T-helper 17 cell (primary cell): ENCODE measurements at regions not wholly inside any gene's neighbourhood (a gene's known extent, or its start where the extent isn't known, plus 50 kb on each side); places are given as distances from the start of the nearest gene placed in this dataset.

ENCODE experiments used
- ATAC-seq: fragments of 150-1000 bp; cut with Tn5 transposase; 2 replicates; pipeline ENCODE4 v1.10.0; 2021; ENCODE audit warnings: mild to moderate bottlenecking, moderate library complexity
- DNase-seq, 3 donors: peaks; one replicate each; pipeline versions ENCODE4 v3.0.0 to v3.0.0-alpha.2; 2020 to 2021
- H3K9me3 ChIP-seq: one replicate; pipeline ENCODE4 v1.7.0; 2013; ENCODE audit warnings: low read length, mild to moderate bottlenecking; ENCODE audit not compliant: control insufficient read depth, poor library complexity, severe bottlenecking
- H3K27ac Mint-ChIP-seq: one replicate; pipeline ENCODE4 v1.8.0; 2022; ENCODE audit warnings: mild to moderate bottlenecking, moderate library complexity, mixed read lengths
- H3K27me3 Mint-ChIP-seq: one replicate; pipeline ENCODE4 v1.8.0; 2022; ENCODE audit warnings: mixed read lengths
- H3K36me3 Mint-ChIP-seq: one replicate; pipeline ENCODE4 v1.8.0; 2022; ENCODE audit warnings: low read depth, mixed read lengths
- H3K4me1 Mint-ChIP-seq: one replicate; pipeline ENCODE4 v1.8.0; 2022; ENCODE audit warnings: mild to moderate bottlenecking, mixed read lengths
- H3K4me3 Mint-ChIP-seq: one replicate; pipeline ENCODE4 v1.8.0; 2022; ENCODE audit warnings: mild to moderate bottlenecking, moderate library complexity, mixed read lengths

DNA sequence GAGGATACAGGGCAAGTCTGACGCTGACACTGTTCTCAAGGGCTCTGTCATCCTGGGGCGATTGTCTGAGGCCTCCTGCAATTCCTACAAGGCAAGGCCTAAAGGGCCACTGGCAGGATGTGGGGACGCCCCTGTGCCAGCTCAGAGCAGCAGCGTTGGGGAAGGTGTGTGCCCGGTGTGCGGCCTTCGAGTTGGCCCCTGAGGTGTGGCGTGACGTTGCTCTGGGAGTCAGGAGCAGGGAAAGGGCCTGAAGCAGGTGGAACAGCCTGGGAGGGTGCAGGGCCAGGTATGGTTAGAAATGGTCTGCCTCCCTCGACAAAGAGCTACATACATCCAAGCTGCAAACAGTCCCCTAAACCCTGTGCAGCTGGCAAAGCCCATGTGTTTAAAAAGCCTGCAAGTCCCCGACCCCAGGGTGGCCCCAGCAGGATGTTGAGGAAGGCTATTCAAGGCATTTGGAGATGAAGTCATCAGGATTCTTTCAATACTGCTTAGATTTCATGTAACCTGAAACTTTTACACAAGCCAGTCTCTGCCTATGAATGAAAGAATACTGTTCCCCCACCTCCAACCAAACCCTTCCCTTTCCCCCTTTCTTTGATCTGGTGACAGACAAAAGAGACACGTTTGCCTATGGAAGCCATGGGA, 142.5 kb upstream of the TNS3 start:
- no peaks in the 10 kb centered on the region for H3K9me3 ChIP-seq
- H3K27ac Mint-ChIP-seq, result no peak overlapping the region
- no peaks in the 10 kb centered on the region for H3K4me1 Mint-ChIP-seq
- H3K27me3 Mint-ChIP-seq, result no peaks in the 10 kb centered on the region
- DNase-seq (no peak), ATAC-seq (no peak)
- no peak overlapping the region for H3K4me3 Mint-ChIP-seq
- H3K36me3 Mint-ChIP-seq, result no peaks in the 10 kb centered on the region

DNA sequence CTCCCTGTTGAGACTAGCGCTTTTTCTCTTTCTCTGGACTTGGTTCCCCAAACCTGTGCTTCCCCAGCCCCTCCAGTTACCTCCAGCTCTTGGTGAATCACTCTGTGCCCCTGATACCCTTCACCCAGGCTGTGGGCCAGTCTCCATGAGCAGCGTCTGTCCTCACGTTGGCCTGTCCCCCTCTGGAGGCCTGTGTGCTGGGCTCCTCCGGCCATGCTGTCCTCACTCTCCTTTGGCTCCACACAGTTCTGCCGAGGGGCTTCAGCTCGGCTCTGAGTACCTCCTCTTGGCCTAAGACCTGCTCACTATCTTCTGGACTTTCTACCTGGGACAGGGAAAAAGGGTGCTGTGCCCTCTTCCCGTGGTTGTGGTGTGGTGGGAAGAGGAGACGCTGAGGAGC, 140.2 kb upstream of the TNS3 start:
- no peak overlapping the region for H3K4me3 Mint-ChIP-seq
- ATAC-seq, result no peak
- H3K27me3 Mint-ChIP-seq, result no peaks in the 10 kb centered on the region
- H3K4me1 Mint-ChIP-seq, result no peaks in the 10 kb centered on the region
- H3K36me3 Mint-ChIP-seq, result no peaks in the 10 kb centered on the region
- no peak overlapping the region for H3K27ac Mint-ChIP-seq
- no peaks in the 10 kb centered on the region for H3K9me3 ChIP-seq
- DNase-seq, result no peak

DNA sequence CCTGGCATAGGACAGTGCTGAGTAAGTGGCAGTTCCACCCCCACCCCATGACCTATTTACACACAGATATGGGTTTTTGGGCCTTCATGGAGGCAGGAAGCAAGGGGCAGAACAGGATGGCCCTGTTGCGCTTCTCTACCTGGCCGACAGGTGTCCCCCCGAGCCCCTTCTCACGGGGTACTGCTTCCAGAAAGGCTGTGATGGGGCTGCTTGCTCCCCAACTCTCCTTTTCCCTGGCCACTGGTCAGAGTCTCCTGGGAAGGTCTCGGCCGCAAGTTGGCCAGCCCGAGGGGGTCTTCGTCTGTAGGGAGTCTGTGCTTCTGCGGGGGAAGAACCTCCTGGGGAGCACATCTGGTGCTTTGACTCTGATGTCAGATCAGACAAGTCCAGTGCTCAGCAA, 139.8 kb upstream of the TNS3 start:
- no peak overlapping the region for H3K27ac Mint-ChIP-seq
- DNase-seq (no peak), ATAC-seq (no peak)

DNA sequence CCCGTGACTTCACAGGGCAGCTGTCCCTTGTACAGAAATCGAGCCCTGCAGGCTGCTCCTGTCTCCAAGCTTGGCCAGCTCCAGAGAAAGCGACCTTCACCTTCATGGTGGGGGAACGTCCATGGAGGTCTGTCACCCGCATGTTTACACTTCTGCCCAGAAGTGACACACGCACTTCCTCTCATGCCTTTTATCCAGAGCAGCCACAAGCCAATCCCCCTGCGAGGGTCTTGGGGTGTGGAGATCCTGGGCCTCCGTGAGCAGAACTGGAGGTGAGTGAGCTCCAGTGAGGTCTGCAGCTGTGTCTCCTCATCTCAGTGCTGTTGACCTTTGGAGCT, 139.0 kb upstream of the TNS3 start:
- no peaks in the 10 kb centered on the region for H3K36me3 Mint-ChIP-seq
- no peaks in the 10 kb centered on the region for H3K27me3 Mint-ChIP-seq
- no peak overlapping the region for H3K27ac Mint-ChIP-seq
- ATAC-seq, result no peak
- no peaks in the 10 kb centered on the region for H3K9me3 ChIP-seq
- DNase-seq, result no peak
- no peaks in the 10 kb centered on the region for H3K4me1 Mint-ChIP-seq
- no peak overlapping the region for H3K4me3 Mint-ChIP-seq

More for the DNA sequence above, 139.8 kb upstream of the TNS3 start:
- Mint-ChIP-seq H3K27me3 (no peaks in the 10 kb centered on the region), H3K4me3 (no peak overlapping the region), H3K4me1 (no peaks in the 10 kb centered on the region), H3K36me3 (no peaks in the 10 kb centered on the region)
- H3K9me3 ChIP-seq, result no peaks in the 10 kb centered on the region

DNA sequence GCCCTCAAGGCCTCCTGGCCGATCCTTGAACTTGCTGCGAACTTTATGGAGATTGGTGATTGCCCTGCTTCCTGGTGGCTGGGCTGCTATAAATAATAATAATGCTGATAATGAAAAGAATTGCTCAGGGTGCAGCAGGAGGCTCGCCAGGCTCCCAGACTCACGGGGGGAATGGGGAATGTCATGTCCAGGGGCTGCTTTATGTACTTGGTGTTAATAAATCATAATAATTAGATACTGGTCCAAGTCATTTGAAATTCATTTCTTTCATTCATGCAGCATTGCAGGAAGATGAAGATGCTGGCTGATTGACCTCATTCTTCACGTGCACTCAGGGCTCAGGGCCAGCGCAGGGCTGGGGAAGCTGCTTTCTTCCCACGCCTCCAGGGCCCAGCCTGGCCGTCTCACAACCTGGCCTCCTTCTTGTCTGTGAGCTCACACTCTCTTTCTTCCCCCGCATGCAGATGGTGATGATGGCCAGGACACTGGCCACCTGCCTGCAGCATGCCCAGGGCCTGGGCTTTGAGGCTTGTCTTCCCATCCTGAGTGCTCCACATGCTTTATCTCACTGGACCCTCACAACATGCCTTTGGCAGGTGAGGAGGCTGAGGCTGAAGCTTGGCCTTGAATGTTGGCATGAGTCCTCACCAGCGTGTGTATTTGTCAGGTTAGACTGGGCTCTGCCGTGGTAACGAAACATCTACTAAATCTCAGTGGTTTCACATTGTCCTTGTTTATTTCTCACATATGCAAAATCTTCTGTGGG, 138.4 kb upstream of the TNS3 start:
- ATAC-seq (no peak), DNase-seq (no peak)
- Mint-ChIP-seq H3K27ac (no peak overlapping the region), H3K4me1 (no peaks in the 10 kb centered on the region), H3K27me3 (no peaks in the 10 kb centered on the region), H3K4me3 (no peak overlapping the region), H3K36me3 (no peaks in the 10 kb centered on the region)
- no peaks in the 10 kb centered on the region for H3K9me3 ChIP-seq

DNA sequence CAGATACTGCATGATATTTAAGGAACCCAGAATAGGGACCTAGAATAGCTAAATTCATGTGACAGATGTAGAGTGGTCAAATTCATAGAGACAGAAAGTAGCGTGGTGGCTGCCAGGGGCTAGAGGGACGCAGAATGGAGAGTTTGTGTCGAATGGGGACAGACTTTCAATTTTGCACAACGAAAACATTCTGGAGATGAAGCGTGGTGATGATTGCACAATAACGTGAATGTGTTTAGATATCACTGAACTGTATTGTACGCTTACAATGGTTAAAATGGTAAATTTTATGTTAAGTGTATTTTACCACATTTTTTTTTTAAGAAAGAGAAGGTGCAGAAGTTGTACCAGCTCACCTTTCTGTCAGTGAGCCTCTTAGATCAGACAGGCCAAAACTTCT, 137.8 kb upstream of the TNS3 start:
- no peaks in the 10 kb centered on the region for H3K27me3 Mint-ChIP-seq
- no peaks in the 10 kb centered on the region for H3K4me1 Mint-ChIP-seq
- H3K27ac Mint-ChIP-seq, result no peak overlapping the region
- H3K9me3 ChIP-seq, result no peaks in the 10 kb centered on the region
- ATAC-seq, result no peak
- H3K36me3 Mint-ChIP-seq, result no peaks in the 10 kb centered on the region
- DNase-seq, result no peak
- no peak overlapping the region for H3K4me3 Mint-ChIP-seq

DNA sequence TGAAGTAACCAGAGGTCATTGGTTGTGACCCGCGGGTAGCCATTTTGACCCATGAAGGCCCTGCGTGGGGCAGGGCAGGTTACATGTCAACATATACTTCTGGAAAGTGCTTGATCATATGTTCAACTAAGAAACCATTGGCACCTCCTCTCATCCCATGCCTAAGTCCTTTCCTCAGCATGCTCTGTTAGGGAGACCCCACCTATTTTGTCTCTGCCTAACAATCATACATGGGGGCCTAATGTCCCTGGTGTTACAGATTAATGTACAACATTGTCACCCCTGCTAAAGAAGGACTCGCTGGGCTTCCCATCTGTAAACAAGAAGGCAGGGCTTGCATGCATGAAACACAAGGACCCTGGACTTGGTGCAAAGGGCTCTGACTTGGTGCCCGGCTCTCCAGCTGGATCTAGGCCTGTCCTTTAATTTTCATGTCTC, 133.7 kb upstream of the TNS3 start:
- no peaks in the 10 kb centered on the region for H3K9me3 ChIP-seq
- H3K4me1 Mint-ChIP-seq, result no peaks in the 10 kb centered on the region
- ATAC-seq (no peak), DNase-seq (no peak)
- H3K27me3 Mint-ChIP-seq, result no peaks in the 10 kb centered on the region
- H3K4me3 Mint-ChIP-seq, result no peak overlapping the region
- no peaks in the 10 kb centered on the region for H3K36me3 Mint-ChIP-seq
- H3K27ac Mint-ChIP-seq, result no peak overlapping the region

DNA sequence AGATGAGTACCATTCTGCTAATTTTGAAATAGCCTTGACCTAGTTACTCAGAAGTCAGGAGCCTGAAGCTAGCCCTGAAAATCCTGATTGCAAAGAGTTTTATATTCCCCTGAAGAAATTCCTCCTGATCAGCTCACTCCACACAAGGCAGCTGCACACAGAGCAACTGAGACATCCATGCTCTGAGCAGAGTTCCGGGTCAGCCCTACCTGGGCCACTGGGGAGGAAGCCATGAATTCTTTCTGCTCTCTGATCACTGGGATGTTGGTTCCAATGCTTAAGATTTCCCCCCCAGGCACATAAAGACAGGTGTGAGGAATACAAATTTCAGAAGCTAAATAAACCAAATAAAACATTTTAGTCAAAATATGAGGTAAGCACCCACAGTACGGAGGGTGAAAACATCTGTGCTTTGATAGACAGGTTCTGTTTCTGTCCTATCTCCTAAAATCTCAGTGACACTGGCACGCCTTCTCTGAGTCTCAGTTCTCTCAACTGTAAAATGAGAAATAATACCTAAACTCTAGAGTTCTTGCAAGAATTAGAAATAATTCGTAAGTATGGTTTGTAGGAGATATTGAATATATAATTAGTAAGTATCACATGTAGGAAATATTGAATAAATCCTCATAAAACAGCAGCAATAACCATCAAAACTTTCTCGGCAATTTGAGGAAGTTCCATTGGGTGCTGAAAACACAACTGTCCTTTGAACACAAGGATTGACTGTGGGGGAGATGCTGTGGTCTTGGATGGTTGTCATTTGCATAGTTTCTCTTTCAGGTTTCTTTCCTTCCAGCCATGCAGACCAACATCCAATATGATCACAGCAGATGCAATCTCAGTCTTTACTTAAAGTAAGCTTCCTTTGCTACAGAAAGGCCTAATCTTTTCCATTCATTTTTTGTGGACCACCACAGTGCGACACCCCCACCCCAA, 133.0 kb upstream of the TNS3 start:
- H3K9me3 ChIP-seq, result no peaks in the 10 kb centered on the region
- Mint-ChIP-seq H3K4me1 (no peaks in the 10 kb centered on the region), H3K27me3 (no peaks in the 10 kb centered on the region), H3K4me3 (no peak overlapping the region), H3K27ac (no peak overlapping the region), H3K36me3 (no peaks in the 10 kb centered on the region)
- DNase-seq (no peak), ATAC-seq (no peak)

DNA sequence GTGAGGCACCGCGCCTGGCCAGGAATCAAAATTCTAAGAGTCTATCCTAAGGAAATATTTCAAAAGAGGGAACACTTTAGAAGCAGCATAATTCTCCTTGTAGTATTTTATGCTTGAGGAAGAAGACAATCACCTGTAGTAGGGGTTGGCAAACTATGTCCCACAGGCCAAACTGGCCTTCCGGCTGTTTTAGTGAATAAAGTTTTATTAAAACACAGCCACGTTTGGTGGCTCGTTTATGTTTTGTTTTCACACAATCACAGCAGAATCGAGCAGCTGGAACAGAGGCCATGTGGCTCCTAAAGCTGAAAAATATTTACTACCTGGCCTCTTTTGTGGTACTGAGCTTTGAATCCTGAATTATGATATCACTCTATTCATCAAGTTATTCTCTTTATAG, 131.7 kb upstream of the TNS3 start:
- no peaks in the 10 kb centered on the region for H3K9me3 ChIP-seq
- Mint-ChIP-seq H3K4me3 (no peak overlapping the region), H3K27me3 (peaks cover 3% of the 10 kb centered on the region), H3K4me1 (no peaks in the 10 kb centered on the region), H3K27ac (no peak overlapping the region), H3K36me3 (no peaks in the 10 kb centered on the region)
- no peak for ATAC-seq
- no peak for DNase-seq

DNA sequence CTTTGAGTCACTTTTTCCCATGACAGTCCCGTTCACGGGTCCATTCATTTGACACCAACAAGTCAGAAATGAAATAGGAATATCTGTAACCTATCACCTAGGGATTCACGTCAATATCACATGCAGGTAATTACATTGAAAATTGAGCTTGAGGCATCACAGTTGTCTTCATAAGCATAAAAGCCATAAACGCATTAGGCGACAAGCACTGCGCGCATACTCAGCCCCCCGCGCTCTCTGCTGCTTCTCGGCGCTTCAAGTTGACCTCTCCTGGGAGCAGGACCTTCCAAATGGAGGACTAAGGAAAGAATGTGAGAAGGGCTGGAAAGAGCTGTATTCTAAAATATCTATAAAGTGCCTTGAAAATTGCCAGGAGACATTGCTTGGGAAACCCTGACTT, 130.5 kb upstream of the TNS3 start:
- no peak for DNase-seq
- Mint-ChIP-seq H3K27ac (no peak overlapping the region), H3K4me3 (no peak overlapping the region), H3K27me3 (peaks cover 4% of the 10 kb centered on the region), H3K4me1 (no peaks in the 10 kb centered on the region), H3K36me3 (no peaks in the 10 kb centered on the region)
- no peak for ATAC-seq
- no peaks in the 10 kb centered on the region for H3K9me3 ChIP-seq

DNA sequence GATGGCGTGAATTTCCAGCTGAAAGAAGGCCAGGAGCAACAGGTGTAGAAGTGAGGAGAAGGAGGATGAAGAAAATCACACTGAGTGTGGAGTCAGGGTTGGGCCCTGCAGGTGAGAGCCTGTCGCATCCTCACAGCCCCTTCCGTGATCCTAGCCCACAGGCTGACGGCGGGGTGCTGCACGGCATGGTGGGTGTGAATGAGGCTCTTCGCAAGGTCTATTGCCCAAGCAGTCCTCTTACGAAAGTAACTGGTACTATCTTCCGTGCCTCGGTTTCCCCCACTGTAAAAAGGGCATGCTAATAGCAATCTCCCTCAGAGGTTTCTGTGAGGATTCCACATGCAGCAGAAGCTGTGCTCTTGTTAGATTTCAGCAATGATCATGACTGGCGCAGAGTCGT, 129.9 kb upstream of the TNS3 start:
- Mint-ChIP-seq H3K27me3 (peaks cover 4% of the 10 kb centered on the region), H3K4me1 (no peaks in the 10 kb centered on the region), H3K27ac (no peak overlapping the region), H3K36me3 (no peaks in the 10 kb centered on the region), H3K4me3 (no peak overlapping the region)
- ATAC-seq (no peak), DNase-seq (no peak)
- no peaks in the 10 kb centered on the region for H3K9me3 ChIP-seq

DNA sequence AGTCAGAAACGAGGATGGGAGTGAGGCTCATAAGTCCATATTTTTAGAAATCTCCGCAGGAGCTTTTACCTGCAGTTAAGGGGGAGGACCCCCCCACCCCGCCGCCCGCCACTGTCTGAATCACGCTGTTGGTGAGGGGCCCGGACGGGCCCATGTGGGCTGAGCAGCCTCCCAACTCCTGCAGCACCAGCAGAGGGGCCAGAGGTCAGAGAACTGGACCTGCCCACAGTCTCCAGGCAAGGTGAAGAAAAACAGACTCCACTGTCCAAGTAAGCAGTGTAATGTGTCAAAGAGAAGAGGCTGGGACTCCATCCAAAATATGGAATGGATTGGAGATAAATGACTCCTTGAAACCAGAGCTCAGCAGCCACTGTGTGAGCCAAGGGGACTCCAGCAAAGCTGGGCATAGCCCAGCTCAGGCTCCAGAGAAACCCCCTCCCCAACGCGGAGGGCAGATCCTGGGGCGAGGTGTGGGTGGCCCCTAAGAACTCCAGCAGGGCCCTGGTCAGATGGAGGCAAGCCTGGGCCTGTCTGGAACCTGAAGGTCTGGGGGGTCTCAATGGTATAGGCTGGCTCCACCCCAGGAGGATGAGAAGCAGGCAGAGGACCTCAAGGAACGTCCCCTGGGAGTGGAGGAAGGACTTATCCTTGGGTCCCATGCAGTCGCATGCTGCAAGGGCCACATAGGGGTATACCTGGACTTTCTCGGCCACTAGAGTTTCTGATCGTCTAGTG, 128.5 kb upstream of the TNS3 start:
- H3K4me3 Mint-ChIP-seq, result no peak overlapping the region
- H3K27me3 Mint-ChIP-seq, result peaks cover 4% of the 10 kb centered on the region
- H3K36me3 Mint-ChIP-seq, result no peaks in the 10 kb centered on the region
- no peak for DNase-seq
- no peak overlapping the region for H3K27ac Mint-ChIP-seq
- H3K9me3 ChIP-seq, result no peaks in the 10 kb centered on the region
- ATAC-seq, result no peak
- no peaks in the 10 kb centered on the region for H3K4me1 Mint-ChIP-seq

DNA sequence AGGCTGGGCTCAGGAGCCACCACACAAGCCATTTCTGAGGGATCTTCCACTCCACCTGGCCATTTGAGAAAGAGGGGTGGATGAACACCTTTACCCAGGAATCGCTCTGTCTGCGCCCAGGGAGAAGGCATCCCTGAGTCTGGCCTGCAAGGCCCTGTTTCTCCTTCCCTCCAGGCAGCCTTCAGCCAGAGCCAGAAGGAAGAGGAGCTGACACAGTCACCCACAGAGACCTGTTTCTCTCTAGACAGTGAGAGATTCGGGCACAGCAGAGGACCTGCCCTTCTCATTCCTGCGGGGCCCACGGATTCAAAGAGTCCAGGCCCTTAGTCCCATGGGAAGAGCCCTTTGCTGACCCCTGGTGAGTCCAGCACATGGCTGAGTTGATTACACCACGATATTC, 127.5 kb upstream of the TNS3 start:
- Mint-ChIP-seq H3K4me3 (no peak overlapping the region), H3K27me3 (peaks cover 4% of the 10 kb centered on the region), H3K36me3 (no peaks in the 10 kb centered on the region), H3K4me1 (no peaks in the 10 kb centered on the region), H3K27ac (no peak overlapping the region)
- H3K9me3 ChIP-seq, result no peaks in the 10 kb centered on the region
- no peak for ATAC-seq
- no peak for DNase-seq
